ENCODE measurements at regions not wholly inside any gene's neighbourhood (a gene's known extent, or its start where the extent isn't known, plus 50 kb on each side); places are given as distances from the start of the nearest gene placed in this dataset.

DNA sequence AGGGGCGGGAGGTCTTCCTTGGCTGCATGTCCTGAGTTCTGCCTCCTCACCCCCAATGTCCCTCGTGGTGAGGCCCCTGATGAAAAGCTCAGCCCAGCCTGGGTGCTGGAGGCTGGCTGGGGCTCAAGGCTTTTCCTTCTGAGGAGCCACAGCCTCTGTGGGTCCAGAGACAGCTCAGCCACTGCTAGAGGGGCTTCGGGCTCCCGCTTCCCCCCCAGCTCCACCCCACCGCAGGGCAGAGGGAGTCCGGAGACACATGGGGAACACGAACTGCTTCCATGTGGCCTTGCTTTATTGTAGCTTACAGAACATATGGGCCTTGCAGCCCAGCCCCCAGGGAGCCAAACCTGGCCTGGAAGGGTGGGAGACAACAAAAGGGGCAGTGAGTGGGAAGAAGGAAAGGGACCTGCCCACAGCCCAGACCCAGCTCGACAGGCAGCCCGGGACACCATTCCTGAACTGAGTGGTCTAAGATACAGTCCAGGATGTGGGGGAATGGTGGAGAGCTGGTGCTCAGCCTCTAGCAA lies 89.9 kb upstream of the NKX1-1 start:
- TF ChIP-seq POLR2AphosphoS5 (IDR thresholded peaks at IDR 0.05) (no peak), POLR2A (IDR thresholded peaks at IDR 0.05) (no peak)
- TF ChIP-seq, protein P1, sequence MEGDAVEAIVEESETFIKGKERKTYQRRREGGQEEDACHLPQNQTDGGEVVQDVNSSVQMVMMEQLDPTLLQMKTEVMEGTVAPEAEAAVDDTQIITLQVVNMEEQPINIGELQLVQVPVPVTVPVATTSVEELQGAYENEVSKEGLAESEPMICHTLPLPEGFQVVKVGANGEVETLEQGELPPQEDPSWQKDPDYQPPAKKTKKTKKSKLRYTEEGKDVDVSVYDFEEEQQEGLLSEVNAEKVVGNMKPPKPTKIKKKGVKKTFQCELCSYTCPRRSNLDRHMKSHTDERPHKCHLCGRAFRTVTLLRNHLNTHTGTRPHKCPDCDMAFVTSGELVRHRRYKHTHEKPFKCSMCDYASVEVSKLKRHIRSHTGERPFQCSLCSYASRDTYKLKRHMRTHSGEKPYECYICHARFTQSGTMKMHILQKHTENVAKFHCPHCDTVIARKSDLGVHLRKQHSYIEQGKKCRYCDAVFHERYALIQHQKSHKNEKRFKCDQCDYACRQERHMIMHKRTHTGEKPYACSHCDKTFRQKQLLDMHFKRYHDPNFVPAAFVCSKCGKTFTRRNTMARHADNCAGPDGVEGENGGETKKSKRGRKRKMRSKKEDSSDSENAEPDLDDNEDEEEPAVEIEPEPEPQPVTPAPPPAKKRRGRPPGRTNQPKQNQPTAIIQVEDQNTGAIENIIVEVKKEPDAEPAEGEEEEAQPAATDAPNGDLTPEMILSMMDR (IDR thresholded peaks at IDR 0.05) = no peak

Measured in transverse colon (tissue), 4 donors.